Smooth muscle cell of the brain vasculature (primary cell): ENCODE measurements at regions not wholly inside any gene's neighbourhood (a gene's known extent, or its start where the extent isn't known, plus 50 kb on each side); places are given as distances from the start of the nearest gene placed in this dataset.
"Not testable (repeated sequence)": the region's sequence is repeated elsewhere in the genome, so short reads cannot be mapped to it uniquely, and the experiment has no call there.

Experiments
- DNase-seq: peaks from one replicate; pipeline ENCODE4 v3.0.0-alpha.2; 2012; ENCODE audit warnings: low read depth, low spot score

DNA sequence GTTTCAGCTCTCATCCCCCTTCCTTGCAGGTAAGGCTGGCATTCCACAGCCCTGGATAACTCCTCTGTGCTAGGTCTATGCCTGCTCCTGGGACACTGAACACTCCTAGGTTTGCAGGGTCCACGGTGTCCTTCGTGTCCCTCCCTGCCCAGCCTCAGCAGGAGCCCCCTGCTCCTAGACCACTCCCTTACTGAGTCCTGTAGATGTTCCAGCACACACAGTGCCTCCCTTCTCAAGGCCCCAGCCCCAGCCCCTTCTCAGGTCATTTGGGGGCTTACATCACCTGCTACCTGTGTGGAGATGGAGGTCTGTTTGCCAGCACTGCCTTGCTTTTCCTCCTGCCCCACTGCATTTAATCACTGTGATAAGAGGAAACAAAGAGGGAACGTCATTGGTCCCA is 146.4 kb upstream of the TNP1 start:
- DNase-seq, result no peak

DNA sequence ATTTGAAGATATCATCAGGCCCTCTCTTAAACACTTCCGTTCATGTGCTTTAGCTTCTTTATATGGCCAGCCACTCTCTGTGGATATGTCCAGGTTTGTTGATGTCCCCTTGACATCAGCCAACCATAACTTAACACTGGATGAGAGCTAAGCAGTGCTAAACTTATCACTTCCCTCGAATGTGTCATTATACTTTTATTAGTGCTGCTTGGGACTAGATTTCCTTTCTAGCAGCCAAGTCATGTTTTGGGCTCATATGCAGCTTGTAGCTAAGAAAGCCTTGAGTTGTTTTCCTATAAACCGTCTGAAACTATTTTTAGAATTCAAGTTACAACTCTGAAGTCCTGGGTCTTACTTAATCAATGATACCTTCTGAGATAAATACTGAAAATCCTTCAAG is 144.8 kb upstream of the TNP1 start:
- no peak for DNase-seq

DNA sequence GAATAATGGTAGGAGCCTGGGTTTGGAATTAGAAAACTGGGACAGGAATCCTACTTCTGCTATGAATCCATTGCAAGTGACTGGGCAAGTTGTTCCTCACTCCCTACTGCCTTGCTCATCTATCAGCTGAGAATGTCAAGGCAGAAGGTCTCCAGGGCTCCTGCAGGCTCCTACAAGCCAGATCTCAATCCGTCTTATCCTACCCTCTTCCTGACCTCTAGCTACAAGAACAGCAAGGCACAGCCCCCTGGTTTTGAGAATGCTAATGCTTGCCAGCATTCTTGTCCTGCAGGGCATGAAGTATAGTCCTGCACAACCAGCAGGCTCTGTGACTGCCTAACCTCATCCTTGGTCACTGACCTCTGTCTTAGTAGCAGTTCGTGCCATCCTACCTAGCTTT is 141.9 kb upstream of the TNP1 start:
- DNase-seq, result no peak

- DNase-seq, result no peak
Observed at GRCh38 chr2:217000406-217000805, 140.5 kb upstream of the TNP1 start.

DNA sequence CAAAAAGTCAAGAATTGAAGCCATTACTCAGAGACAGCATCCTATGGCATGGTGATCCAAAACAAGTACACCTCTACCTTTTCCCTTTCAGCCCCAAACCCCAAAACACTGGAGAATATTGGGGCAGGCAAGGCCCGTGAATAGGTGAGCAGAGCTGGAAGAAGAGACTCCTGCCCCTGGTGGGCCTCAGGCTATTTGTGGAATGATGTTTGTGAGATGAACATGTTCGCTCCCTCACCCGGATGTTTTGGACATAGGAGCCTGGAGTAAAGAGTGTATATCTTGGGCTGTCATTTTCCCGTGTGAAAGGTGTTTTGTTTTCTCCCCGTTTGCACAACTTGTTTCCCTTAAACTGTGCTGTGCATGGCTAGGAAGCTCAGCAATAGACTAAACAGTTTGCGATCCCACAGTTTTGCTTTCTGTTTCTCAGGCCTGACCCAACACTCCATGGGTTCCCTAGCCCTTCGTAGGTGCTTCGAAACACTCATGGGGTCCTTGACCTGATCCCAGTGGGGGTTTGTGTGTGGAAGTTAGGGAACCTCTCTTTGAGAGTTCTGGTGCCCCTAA is 136.5 kb upstream of the TNP1 start:
- no peak for DNase-seq

GRCh38 chr2:216994353-216994854 is 134.5 kb upstream of the TNP1 start:
- DNase-seq, result no peak

GRCh38 chr2:216992056-216992675 is 132.3 kb upstream of the TNP1 start:
- DNase-seq, result peak; percentile 43

DNA sequence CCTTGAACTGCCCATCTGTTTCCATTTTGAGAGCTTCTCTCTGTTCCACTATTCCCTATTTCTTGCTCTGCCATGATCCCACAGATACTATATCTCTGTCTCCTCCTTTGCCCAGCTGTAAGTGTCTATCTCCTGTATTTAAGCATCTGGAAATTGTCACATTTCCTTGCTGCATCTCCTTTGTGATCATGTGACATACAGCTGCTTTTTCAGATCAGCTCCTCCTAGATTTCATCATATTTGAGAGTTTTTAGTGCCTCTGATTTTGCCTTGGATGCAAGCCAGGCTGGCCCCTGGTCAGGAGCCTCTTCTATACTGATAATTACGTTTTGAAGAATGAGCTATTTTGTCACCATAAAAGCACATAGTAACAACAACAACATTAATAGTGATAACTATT is 131.7 kb upstream of the TNP1 start:
- no peak for DNase-seq

- no peak for DNase-seq
Observed at GRCh38 chr2:216989340-216990129, 129.7 kb upstream of the TNP1 start.

DNA sequence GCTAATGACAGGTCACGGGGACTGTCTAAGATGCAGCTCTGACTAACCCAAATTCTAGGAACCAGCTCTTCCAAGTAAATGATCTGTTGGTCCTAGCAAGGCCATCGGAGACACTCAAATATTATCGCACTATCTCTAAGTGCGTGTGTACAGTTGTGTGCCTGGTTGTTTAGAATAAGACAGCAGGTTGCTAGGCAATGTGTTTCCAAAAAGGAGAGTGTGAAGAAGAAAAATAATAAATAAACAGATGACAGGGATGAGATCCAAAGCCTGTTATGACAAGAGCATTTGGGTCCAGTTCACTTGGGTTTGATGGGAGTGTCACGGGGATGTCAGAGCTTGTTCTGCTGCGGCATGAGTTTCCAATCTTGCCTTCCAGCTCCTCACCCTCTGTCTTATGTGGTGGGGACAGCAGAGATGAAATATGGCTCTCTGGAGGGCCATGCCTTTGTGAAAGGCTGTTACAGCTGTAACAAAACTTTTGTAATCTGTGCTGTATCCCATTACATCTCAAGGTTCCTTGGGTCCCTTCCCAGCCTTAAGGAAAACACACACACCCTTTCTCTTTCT is 127.5 kb upstream of the TNP1 start:
- no peak for DNase-seq

GRCh38 chr2:216985658-216986141 is 125.8 kb upstream of the TNP1 start:
- peak; percentile 69 for DNase-seq

GRCh38 chr2:216984937-216985336 is 125.1 kb upstream of the TNP1 start:
- DNase-seq, result no peak

DNA sequence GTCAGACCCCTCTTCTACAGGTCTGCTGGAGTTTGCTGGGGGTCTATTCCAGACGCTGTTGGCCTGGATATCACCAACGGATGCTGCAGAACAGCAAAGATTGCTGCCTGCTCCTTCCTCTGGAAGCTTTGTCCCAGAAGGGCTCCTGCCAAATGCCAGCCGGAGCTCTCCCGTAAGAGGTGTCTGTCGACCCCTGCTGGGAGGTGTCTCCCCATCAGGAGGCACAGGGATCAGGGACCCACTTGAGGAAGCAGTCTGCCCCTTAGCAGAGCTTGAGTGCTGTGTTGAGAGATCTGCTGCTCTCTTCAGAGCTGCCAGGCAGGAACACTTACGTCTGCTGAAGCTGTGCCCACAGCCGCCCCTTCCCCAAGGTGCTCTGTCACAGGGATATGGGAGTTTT is 122.1 kb upstream of the TNP1 start:
- not testable (repeated sequence) for DNase-seq

DNA sequence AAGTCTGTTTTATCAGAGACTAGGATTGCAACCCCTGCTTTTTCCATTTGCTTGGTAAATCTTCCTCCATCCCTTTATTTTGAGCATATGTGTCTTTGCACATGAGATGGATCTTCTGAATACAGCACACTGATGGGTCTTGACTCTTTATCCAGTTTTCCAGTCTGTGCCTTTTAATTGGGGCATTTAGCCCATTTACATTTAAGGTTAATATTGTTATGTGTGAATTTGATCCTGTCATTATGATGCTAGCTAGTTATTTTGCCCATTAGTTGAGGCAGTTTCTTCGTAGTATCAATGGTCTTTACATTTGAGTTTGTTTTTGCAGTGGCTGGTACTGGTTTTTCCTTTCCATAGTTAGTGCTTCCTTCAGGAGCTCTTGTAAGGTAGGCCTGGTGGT is 120.6 kb upstream of the TNP1 start:
- DNase-seq, result not testable (repeated sequence)

- DNase-seq, result no peak
Observed at GRCh38 chr2:216974321-216975302, 114.7 kb upstream of the TNP1 start.

GRCh38 chr2:216971593-216971992 is 111.7 kb upstream of the TNP1 start:
- no peak for DNase-seq

DNA sequence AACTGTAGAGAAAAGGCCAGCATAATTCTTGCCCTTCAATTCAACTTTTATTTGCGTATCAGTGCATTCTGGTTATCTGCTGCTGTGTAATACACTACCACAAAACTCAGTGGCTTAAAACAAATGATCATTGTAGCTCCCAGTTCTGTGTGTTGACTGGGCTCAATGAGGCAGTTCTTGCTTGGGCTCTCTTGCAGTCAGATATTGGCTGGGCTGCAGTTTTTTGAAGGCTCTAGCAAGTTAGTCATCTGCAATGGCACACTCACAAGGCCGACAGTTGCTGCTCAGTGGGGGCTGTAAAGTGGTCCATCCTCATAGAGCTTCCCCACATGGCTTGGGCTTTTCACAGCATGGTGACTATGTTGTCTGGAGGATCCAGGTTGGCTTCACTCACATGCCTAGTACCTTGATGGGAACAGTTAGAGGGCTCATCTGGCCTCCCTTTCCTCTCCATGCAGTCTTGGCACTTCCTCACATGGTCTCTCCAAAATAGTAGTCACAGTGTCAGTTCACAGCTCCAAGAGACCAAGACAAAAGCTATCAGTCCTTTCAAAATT is 110.6 kb upstream of the TNP1 start:
- no peak for DNase-seq

DNA sequence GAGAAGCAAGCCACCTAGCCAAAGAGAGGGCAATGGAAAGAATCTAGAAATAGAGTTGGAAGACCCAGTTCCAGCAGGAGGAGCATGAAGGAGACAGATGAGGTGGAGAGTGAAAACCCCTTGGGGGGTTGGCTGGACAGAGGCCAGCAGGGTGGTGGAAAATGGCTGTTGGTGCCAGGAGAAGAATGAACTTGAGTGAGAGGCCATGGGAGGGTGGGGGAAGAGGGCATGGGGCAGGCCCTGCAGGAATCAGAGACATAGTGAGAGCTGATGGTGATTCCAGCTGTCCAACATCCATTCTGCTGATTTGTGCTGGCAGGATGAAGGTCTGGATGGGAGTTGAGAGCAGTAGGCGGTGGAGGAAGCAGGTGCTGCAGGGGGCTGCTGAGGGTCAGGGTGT is 108.0 kb upstream of the TNP1 start:
- no peak for DNase-seq

DNA sequence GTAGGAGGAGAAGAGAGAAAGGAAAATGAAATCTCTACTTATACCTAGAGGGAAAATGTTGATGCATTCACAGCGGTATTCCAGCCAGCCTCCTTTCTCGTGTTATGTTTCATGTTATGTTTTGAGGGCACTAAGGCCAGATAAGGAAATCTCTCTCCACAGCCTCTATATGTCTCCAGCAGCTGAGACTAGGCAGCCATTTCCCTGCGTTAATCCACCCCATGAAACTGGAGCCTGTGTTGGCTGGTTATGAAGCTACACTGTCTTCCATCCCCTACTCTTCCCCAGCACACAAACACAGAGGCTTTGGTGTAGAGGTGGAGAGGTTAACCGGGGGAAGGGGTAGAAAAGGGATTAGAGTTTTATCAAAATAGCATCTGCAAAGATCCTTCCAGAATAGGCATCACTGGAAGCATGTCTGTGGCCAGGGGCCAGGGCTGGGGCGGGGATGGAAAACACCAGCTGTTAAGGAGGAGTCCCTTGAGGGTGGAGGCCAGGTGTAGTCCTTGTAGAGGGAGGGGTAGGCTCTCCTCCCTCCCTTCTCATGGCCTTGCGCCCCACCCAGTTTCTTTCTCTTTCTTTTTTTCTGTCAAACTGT is 100.9 kb upstream of the TNP1 start:
- DNase-seq, result no peak

- DNase-seq, result no peak
Observed at GRCh38 chr2:216959433-216959832, 99.6 kb upstream of the TNP1 start.
